Natural killer cell (primary cell): ENCODE measurements at regions not wholly inside any gene's neighbourhood (a gene's known extent, or its start where the extent isn't known, plus 50 kb on each side); places are given as distances from the start of the nearest gene placed in this dataset.

Experiments
- ATAC-seq, 3 donors: fragments of 150-1000 bp in 2 of 3; fragments of 200-7000 bp in 1 of 3; cut with Tn5 transposase; 1 replicate in 1 of 3; 2 replicates in 2 of 3; pipeline ENCODE4 v1.10.0; 2021; ENCODE audit warnings: mild to moderate bottlenecking in 2 of 3, moderate library complexity in 2 of 3
- DNase-seq, 2 donors: peaks; one replicate each; pipeline versions ENCODE4 v3.0.0 to v3.0.0-alpha.2; 2013 to 2021; ENCODE audit warnings: mixed read lengths in 1 of 2
- H3K27ac ChIP-seq: one replicate; pipeline ENCODE4 v1.5.1; 2013; ENCODE audit warnings: mild to moderate bottlenecking, low read length
- H3K27me3 ChIP-seq: one replicate; pipeline ENCODE4 v1.6.1; 2013; ENCODE audit warnings: low read length; ENCODE audit not compliant: control insufficient read depth, insufficient read depth
- H3K36me3 ChIP-seq: one replicate; pipeline ENCODE4 v1.6.1; 2013; ENCODE audit warnings: low read length; ENCODE audit not compliant: control insufficient read depth, insufficient read depth
- H3K4me1 ChIP-seq: one replicate; pipeline ENCODE4 v1.6.1; 2013; ENCODE audit warnings: low read length; ENCODE audit not compliant: control insufficient read depth, insufficient read depth
- H3K4me3 ChIP-seq: one replicate; pipeline ENCODE4 v1.5.1; 2013; ENCODE audit warnings: low read length
- H3K9me3 ChIP-seq: one replicate; pipeline ENCODE4 v1.6.1; 2013; ENCODE audit warnings: low read length; ENCODE audit not compliant: control insufficient read depth, insufficient read depth
- H3K27ac Mint-ChIP-seq, 2 donors: one replicate each; pipeline ENCODE4 v1.8.0; 2022; ENCODE audit warnings: mild to moderate bottlenecking in 2 of 2, mixed read lengths in 2 of 2, moderate library complexity in 1 of 2
- H3K27me3 Mint-ChIP-seq, 2 donors: one replicate each; pipeline ENCODE4 v1.8.0; 2022; ENCODE audit warnings: low read depth in 2 of 2, mixed read lengths in 2 of 2
- H3K36me3 Mint-ChIP-seq: one replicate; pipeline ENCODE4 v1.8.0; 2022; ENCODE audit warnings: mixed read lengths
- H3K4me1 Mint-ChIP-seq, 2 donors: one replicate each; pipeline ENCODE4 v1.8.0; 2022; ENCODE audit warnings: mixed read lengths in 2 of 2
- H3K4me3 Mint-ChIP-seq: one replicate; pipeline ENCODE4 v1.8.0; 2022; ENCODE audit warnings: mild to moderate bottlenecking, moderate library complexity, mixed read lengths
- H3K9me3 Mint-ChIP-seq, 2 donors: one replicate each; pipeline ENCODE4 v1.8.0; 2022; ENCODE audit warnings: mixed read lengths in 2 of 2
- WGBS: methylation state at CpG from one replicate; pipeline ENCODE4 v1.1.7; 2013; ENCODE audit warnings: missing lambda C conversion rate; ENCODE audit not compliant: insufficient coverage; 5-methylcytosine and 5-hydroxymethylcytosine counted together
- intact Hi-C: fragments of 100-400 bp; cut with micrococcal nuclease; formaldehyde crosslinking; loops from one replicate; pipeline ENCODE4 v1.14.2; 2022
- TF ChIP-seq, protein P1 (sequence below): fragments of 200-600 bp; IDR thresholded peaks from one replicate; pipeline ENCODE4 v1.8.0; 2022; ENCODE audit warnings: antibody characterized with exemption

GRCh38 chr1:119191325-119191724, 50.9 kb upstream of the WARS2 start:
- 98% methylated on average over 3 of the region's 3 CpGs for WGBS
- H3K36me3 ChIP-seq = no peaks in the 10 kb centered on the region
- Mint-ChIP-seq H3K9me3 (peaks cover 0 to 7% of the 10 kb centered on the region in 2 donors), H3K27me3 (no peaks in the 10 kb centered on the region), H3K4me1 (no peaks in the 10 kb centered on the region), H3K27ac (no peak overlapping the region), H3K4me3 (no peak overlapping the region), H3K36me3 (peaks cover 10% of the 10 kb centered on the region)
- no peaks in the 10 kb centered on the region for H3K4me1 ChIP-seq
- H3K9me3 ChIP-seq = peaks cover 2% of the 10 kb centered on the region
- ATAC-seq = no peak
- no peaks in the 10 kb centered on the region for H3K27me3 ChIP-seq
- H3K27ac ChIP-seq = no peak overlapping the region
- intact Hi-C loops = no loop called here
- DNase-seq = no peak
- TF ChIP-seq, protein P1, sequence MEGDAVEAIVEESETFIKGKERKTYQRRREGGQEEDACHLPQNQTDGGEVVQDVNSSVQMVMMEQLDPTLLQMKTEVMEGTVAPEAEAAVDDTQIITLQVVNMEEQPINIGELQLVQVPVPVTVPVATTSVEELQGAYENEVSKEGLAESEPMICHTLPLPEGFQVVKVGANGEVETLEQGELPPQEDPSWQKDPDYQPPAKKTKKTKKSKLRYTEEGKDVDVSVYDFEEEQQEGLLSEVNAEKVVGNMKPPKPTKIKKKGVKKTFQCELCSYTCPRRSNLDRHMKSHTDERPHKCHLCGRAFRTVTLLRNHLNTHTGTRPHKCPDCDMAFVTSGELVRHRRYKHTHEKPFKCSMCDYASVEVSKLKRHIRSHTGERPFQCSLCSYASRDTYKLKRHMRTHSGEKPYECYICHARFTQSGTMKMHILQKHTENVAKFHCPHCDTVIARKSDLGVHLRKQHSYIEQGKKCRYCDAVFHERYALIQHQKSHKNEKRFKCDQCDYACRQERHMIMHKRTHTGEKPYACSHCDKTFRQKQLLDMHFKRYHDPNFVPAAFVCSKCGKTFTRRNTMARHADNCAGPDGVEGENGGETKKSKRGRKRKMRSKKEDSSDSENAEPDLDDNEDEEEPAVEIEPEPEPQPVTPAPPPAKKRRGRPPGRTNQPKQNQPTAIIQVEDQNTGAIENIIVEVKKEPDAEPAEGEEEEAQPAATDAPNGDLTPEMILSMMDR = no peak
- no peak overlapping the region for H3K4me3 ChIP-seq

GRCh38 chr1:119204197-119204960, 63.9 kb upstream of the WARS2 start:
- no peaks in the 10 kb centered on the region for H3K36me3 ChIP-seq
- peaks cover 2 to 3% of the 10 kb centered on the region in 2 donors for H3K9me3 Mint-ChIP-seq
- no peak for DNase-seq
- no peaks in the 10 kb centered on the region for H3K9me3 ChIP-seq
- no peaks in the 10 kb centered on the region for H3K27me3 ChIP-seq
- no peak overlapping the region for H3K27ac ChIP-seq
- no peak overlapping the region for H3K4me3 Mint-ChIP-seq
- intact Hi-C loops = no loop called here
- no peaks in the 10 kb centered on the region for H3K4me1 Mint-ChIP-seq
- ATAC-seq = no peak
- H3K4me3 ChIP-seq = no peak overlapping the region
- no peak overlapping the region for H3K27ac Mint-ChIP-seq
- H3K36me3 Mint-ChIP-seq = no peaks in the 10 kb centered on the region
- H3K4me1 ChIP-seq = no peaks in the 10 kb centered on the region
- 100% methylated on average over 1 of the region's 2 CpGs for WGBS
- TF ChIP-seq, protein P1 = no peak
- peaks cover 0 to 2% of the 10 kb centered on the region in 2 donors for H3K27me3 Mint-ChIP-seq

- ATAC-seq (no peak), DNase-seq (no peak)
- Histone ChIP-seq H3K4me3 (no peak overlapping the region), H3K9me3 (no peaks in the 10 kb centered on the region), H3K27me3 (no peaks in the 10 kb centered on the region), H3K4me1 (no peaks in the 10 kb centered on the region), H3K36me3 (no peaks in the 10 kb centered on the region), H3K27ac (no peak overlapping the region)
- H3K27me3 Mint-ChIP-seq = peaks cover 0 to 2% of the 10 kb centered on the region in 2 donors
- WGBS = 92% methylated on average over 1 of the region's 1 CpG
- intact Hi-C loops = no loop called here
- no peak overlapping the region for H3K4me3 Mint-ChIP-seq
- H3K4me1 Mint-ChIP-seq = no peaks in the 10 kb centered on the region
- H3K36me3 Mint-ChIP-seq = no peaks in the 10 kb centered on the region
- peaks cover 0 to 2% of the 10 kb centered on the region in 2 donors for H3K9me3 Mint-ChIP-seq
- no peak overlapping the region for H3K27ac Mint-ChIP-seq
- TF ChIP-seq, protein P1 = no peak
Measured at GRCh38 chr1:119204961-119205357, 64.5 kb upstream of the WARS2 start.

GRCh38 chr1:119209061-119209460, 68.6 kb upstream of the WARS2 start:
- H3K27ac ChIP-seq = no peak overlapping the region
- intact Hi-C loops = no loop called here
- no peak overlapping the region for H3K4me3 ChIP-seq
- no peaks in the 10 kb centered on the region for H3K9me3 Mint-ChIP-seq
- TF ChIP-seq, protein P1 = no peak
- no peaks in the 10 kb centered on the region for H3K4me1 Mint-ChIP-seq
- no peaks in the 10 kb centered on the region for H3K4me1 ChIP-seq
- 97% methylated on average over 5 of the region's 5 CpGs for WGBS
- peaks cover 0 to 2% of the 10 kb centered on the region in 2 donors for H3K27me3 Mint-ChIP-seq
- ATAC-seq (no peak), DNase-seq (no peak)
- H3K27ac Mint-ChIP-seq = no peak overlapping the region
- H3K36me3 Mint-ChIP-seq = no peaks in the 10 kb centered on the region
- no peak overlapping the region for H3K4me3 Mint-ChIP-seq
- H3K9me3 ChIP-seq = no peaks in the 10 kb centered on the region
- no peaks in the 10 kb centered on the region for H3K36me3 ChIP-seq
- no peaks in the 10 kb centered on the region for H3K27me3 ChIP-seq
